Dendritic cell treated with granulocyte-macrophage colony-stimulating factor and Interleukin-4, amounts not matched to agents 40 ng/mL and 50 ng/mL, for 4 days (primary cell): ENCODE measurements at regions not wholly inside any gene's neighbourhood (a gene's known extent, or its start where the extent isn't known, plus 50 kb on each side); places are given as distances from the start of the nearest gene placed in this dataset.
"Not testable (repeated sequence)": the region's sequence is repeated elsewhere in the genome, so short reads cannot be mapped to it uniquely, and the experiment has no call there.

Source experiments
- H3K27ac Mint-ChIP-seq: one replicate; pipeline ENCODE4 v1.8.0; 2022; ENCODE audit warnings: mild to moderate bottlenecking, mixed read lengths
- H3K27me3 Mint-ChIP-seq: one replicate; pipeline ENCODE4 v1.8.0; 2022; ENCODE audit warnings: mild to moderate bottlenecking, mixed read lengths
- H3K36me3 Mint-ChIP-seq: one replicate; pipeline ENCODE4 v1.8.0; 2022; ENCODE audit warnings: low read depth, mixed read lengths
- H3K4me1 Mint-ChIP-seq: one replicate; pipeline ENCODE4 v1.8.0; 2022; ENCODE audit warnings: low read depth, mixed read lengths
- H3K4me3 Mint-ChIP-seq: one replicate; pipeline ENCODE4 v1.8.0; 2022; ENCODE audit warnings: mild to moderate bottlenecking, moderate library complexity, mixed read lengths
- H3K9me3 Mint-ChIP-seq: one replicate; pipeline ENCODE4 v1.8.0; 2022; ENCODE audit warnings: mixed read lengths
- intact Hi-C: fragments of 100-400 bp; cut with micrococcal nuclease; formaldehyde crosslinking; loops from one replicate; pipeline ENCODE4 v1.15.0; 2022

- no peaks in the 10 kb centered on the region for H3K27me3 Mint-ChIP-seq
- intact Hi-C loops: no loop called here
- H3K27ac Mint-ChIP-seq: no peak overlapping the region
- H3K4me3 Mint-ChIP-seq: no peak overlapping the region
- peaks cover 62% of the 10 kb centered on the region for H3K9me3 Mint-ChIP-seq
- no peaks in the 10 kb centered on the region for H3K36me3 Mint-ChIP-seq
- no peaks in the 10 kb centered on the region for H3K4me1 Mint-ChIP-seq
Measured at GRCh38 chr2:183541766-183542165, 417.5 kb downstream of the NUP35 start.

DNA sequence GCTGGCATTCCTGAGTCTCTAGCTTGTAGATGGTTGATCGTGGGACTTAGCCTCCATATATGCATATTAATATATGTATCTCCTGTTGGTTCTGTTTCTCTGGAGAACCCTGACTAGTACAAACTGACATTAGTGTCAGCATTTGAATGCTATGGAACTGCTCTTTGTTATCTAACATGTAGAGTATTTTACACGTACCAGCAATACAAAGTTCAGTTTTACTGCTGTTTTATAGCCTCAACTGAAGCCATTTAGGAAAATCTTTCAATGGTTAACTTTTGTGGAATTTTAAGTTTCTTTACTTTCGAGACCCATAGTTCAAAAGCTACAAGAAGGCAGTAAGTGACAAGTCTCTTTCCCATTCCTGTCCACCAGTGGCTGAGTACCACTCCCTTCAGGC lies 418.4 kb downstream of the NUP35 start:
- intact Hi-C loops: no loop called here
- H3K27ac Mint-ChIP-seq: no peak overlapping the region
- no peak overlapping the region for H3K4me3 Mint-ChIP-seq
- H3K36me3 Mint-ChIP-seq: no peaks in the 10 kb centered on the region
- peaks cover 71% of the 10 kb centered on the region for H3K9me3 Mint-ChIP-seq
- H3K4me1 Mint-ChIP-seq: no peaks in the 10 kb centered on the region
- no peaks in the 10 kb centered on the region for H3K27me3 Mint-ChIP-seq

DNA sequence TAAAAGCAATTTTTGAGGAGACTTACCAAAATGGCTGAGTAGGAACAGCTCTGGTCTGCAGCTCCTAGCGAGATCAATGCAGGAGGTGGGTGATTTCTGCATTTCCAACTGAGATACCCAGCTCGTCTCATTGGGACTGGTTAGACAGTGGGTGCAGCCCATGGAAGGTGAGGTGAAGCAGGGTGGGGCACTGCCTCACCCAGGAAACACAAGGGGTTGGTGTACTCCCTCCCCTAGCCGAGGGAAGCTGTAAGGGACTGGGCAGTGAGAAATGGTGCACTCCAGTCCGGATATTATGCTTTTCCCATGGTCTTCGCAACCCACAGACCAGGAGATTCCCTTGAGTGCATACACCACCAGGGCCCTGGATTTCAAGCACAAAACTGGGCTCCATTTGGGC lies 419.0 kb downstream of the NUP35 start:
- Mint-ChIP-seq H3K4me1 (no peaks in the 10 kb centered on the region), H3K9me3 (peaks cover 77% of the 10 kb centered on the region), H3K27ac (no peak overlapping the region), H3K27me3 (no peaks in the 10 kb centered on the region), H3K4me3 (no peak overlapping the region), H3K36me3 (no peaks in the 10 kb centered on the region)
- intact Hi-C loops: no loop called here

DNA sequence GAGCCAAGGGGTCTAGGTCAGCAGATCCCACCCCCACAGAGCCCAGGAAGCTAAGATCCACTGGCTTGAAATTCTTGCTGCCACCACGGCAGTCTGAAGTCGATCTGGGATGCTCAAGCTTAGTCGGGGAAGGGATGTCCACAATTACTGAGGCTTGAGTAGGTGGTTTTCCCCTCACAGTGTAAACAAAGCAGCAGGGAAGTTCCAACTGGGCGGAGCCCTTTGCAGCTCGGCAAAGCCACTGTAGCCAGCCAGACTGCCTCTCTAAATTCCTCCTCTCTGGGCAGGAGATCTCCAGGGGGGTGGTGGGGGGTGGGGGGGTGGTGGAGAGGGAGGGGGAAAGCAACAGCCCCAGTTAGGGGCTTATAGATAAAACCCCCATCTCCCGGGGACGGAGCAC lies 419.5 kb downstream of the NUP35 start:
- H3K4me3 Mint-ChIP-seq: no peak overlapping the region
- no peak overlapping the region for H3K27ac Mint-ChIP-seq
- no peaks in the 10 kb centered on the region for H3K27me3 Mint-ChIP-seq
- H3K9me3 Mint-ChIP-seq: peaks cover 79% of the 10 kb centered on the region
- H3K36me3 Mint-ChIP-seq: no peaks in the 10 kb centered on the region
- intact Hi-C loops: no loop called here
- H3K4me1 Mint-ChIP-seq: no peaks in the 10 kb centered on the region

GRCh38 chr2:183546560-183547350 lies 422.5 kb downstream of the NUP35 start:
- H3K27me3 Mint-ChIP-seq, H3K36me3 Mint-ChIP-seq, H3K4me3 Mint-ChIP-seq, H3K27ac Mint-ChIP-seq, H3K4me1 Mint-ChIP-seq, intact Hi-C loops: not testable (repeated sequence)
- H3K9me3 Mint-ChIP-seq: peaks cover 62% of the 10 kb centered on the region

DNA sequence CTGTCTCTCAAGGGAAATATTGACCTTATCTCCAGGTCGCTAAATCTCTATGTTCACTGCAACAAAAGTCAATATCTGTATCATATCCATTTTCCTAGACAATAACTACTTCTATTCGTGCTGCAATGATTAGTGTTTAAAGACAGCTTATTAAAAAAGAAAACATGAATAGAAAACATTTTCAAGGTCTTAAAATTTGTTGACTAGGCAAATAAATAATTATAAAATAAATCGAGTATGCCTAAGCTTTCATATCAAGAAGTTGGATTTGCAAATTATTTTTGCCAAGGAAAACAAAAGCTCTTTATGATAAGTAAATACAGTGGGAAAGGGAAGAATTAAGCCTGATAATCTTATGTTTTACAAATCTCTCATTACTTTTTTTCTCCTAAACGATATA lies 428.5 kb downstream of the NUP35 start:
- Mint-ChIP-seq H3K4me1 (no peaks in the 10 kb centered on the region), H3K27ac (no peak overlapping the region), H3K27me3 (no peaks in the 10 kb centered on the region), H3K9me3 (peaks cover 7% of the 10 kb centered on the region), H3K36me3 (no peaks in the 10 kb centered on the region), H3K4me3 (no peak overlapping the region)
- intact Hi-C loops: no loop called here

DNA sequence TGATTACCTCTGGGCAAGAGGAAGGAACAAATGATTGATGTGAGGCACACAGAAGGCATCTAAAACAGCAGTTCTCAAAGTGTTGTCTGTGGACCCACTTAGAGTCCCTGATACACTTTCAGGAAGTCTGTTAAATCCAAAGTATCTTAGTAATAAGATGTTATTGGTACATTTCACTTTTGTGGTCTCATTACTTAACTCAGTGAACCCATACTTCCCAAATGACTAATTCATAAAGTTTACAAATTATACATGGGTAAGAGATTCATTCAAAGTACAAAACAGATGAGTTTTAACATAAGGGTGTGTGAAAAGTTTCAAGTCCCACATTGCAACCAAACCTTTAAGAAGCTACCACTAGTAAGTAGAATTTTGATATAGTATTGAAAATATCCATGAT lies 440.5 kb downstream of the NUP35 start:
- intact Hi-C loops: no loop called here
- no peak overlapping the region for H3K4me3 Mint-ChIP-seq
- no peaks in the 10 kb centered on the region for H3K27me3 Mint-ChIP-seq
- no peaks in the 10 kb centered on the region for H3K36me3 Mint-ChIP-seq
- no peak overlapping the region for H3K27ac Mint-ChIP-seq
- no peaks in the 10 kb centered on the region for H3K4me1 Mint-ChIP-seq
- H3K9me3 Mint-ChIP-seq: peaks cover 12% of the 10 kb centered on the region

DNA sequence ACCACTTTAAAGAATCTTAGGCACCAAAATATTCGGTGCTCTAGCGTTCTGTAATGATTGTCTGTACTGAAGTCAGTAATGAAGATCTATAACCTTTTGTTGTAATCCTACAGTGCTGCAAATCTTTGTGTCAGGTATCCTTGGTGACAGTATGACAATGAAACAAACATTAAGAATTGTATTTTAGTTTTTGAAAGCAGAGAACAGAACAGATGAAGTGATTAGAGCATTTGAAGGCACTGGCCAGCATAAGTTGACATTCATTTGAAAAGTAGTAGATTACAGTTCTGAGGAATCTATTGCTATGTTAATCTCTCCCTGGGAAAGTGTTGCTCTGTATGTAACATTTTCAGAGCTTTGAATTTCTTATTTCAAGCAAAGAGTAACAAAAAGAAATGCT lies 451.2 kb downstream of the NUP35 start:
- no peak overlapping the region for H3K4me3 Mint-ChIP-seq
- no peak overlapping the region for H3K27ac Mint-ChIP-seq
- intact Hi-C loops: no loop called here
- H3K9me3 Mint-ChIP-seq: peaks cover 39% of the 10 kb centered on the region
- no peaks in the 10 kb centered on the region for H3K36me3 Mint-ChIP-seq
- H3K27me3 Mint-ChIP-seq: no peaks in the 10 kb centered on the region
- no peaks in the 10 kb centered on the region for H3K4me1 Mint-ChIP-seq

- H3K27me3 Mint-ChIP-seq: no peaks in the 10 kb centered on the region
Measured at GRCh38 chr2:183579686-183580085, 455.4 kb downstream of the NUP35 start.

DNA sequence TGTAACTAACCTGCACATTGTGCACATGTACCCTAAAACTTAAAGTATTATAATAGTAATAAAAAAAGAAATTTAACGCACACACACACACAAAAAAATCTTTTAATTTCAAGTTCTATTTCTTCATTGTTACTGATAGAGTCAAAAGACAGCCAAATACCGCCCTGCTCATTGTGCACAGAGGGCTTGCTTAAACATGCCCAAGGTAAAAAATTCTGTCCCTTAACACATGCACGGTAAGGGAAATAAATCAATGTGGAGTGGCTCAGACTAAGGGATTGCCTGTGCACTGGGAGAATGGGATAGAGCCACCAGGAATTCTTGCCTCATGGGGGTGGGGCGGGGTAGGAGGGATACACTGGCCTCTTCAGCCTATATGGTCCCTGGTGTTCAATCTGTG lies 468.0 kb downstream of the NUP35 start:
- H3K4me1 Mint-ChIP-seq: no peaks in the 10 kb centered on the region
- H3K27ac Mint-ChIP-seq: no peak overlapping the region
- intact Hi-C loops: no loop called here
- no peaks in the 10 kb centered on the region for H3K27me3 Mint-ChIP-seq
- peaks cover 19% of the 10 kb centered on the region for H3K9me3 Mint-ChIP-seq
- H3K36me3 Mint-ChIP-seq: no peaks in the 10 kb centered on the region
- no peak overlapping the region for H3K4me3 Mint-ChIP-seq

More at GRCh38 chr2:183579686-183580085, 455.4 kb downstream of the NUP35 start:
- H3K4me3 Mint-ChIP-seq: no peak overlapping the region
- H3K36me3 Mint-ChIP-seq: no peaks in the 10 kb centered on the region
- H3K9me3 Mint-ChIP-seq: peaks cover 34% of the 10 kb centered on the region
- intact Hi-C loops: no loop called here
- no peaks in the 10 kb centered on the region for H3K4me1 Mint-ChIP-seq
- no peak overlapping the region for H3K27ac Mint-ChIP-seq

DNA sequence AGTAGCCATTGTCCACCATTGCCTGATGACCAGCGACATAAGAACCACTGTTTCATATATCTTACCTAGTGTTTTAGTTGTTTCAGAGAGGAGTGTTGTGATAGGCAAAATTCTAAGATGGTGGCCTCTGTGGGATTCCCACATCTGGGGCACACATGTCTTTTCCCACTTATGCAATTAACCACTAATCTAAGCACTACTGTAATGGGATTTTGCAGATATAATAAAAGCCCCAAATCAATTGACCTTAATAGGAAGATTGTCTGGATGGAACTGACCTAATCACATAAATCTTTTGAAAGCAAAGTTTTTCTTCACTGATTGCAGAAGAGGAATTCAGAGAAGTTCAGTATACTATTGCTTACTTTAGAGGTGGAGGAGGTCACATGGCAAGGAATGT lies 469.9 kb downstream of the NUP35 start:
- Mint-ChIP-seq H3K9me3 (peaks cover 12% of the 10 kb centered on the region), H3K27me3 (no peaks in the 10 kb centered on the region), H3K4me3 (no peak overlapping the region), H3K4me1 (no peaks in the 10 kb centered on the region), H3K27ac (no peak overlapping the region), H3K36me3 (no peaks in the 10 kb centered on the region)
- intact Hi-C loops: no loop called here

DNA sequence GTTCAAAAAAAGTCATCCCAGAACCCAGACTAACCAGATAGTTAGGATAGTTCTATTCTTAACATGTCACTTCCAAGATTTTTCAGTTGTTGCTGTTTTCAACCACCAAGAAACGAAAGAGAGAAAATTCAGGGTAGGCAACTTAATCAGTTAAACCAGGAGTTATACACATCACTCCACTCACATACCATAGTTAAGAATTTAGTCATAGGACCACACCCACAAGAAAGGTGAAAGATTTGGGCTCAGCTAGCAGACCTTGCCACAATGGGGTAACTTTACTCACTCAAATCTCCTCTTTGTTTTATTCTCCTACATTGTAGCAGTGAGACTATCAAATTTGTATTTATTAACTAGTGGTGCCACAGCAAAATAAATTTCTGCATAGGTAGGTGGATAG lies 473.6 kb downstream of the NUP35 start:
- H3K4me3 Mint-ChIP-seq: no peak overlapping the region
- H3K36me3 Mint-ChIP-seq: no peaks in the 10 kb centered on the region
- no peaks in the 10 kb centered on the region for H3K27me3 Mint-ChIP-seq
- H3K27ac Mint-ChIP-seq: no peak overlapping the region
- intact Hi-C loops: no loop called here
- peaks cover 5% of the 10 kb centered on the region for H3K9me3 Mint-ChIP-seq
- H3K4me1 Mint-ChIP-seq: no peaks in the 10 kb centered on the region

- intact Hi-C loops: no loop called here
- Mint-ChIP-seq H3K4me1 (no peaks in the 10 kb centered on the region), H3K27me3 (no peaks in the 10 kb centered on the region), H3K4me3 (no peak overlapping the region), H3K9me3 (peaks cover 11% of the 10 kb centered on the region), H3K27ac (no peak overlapping the region), H3K36me3 (no peaks in the 10 kb centered on the region)
Measured at GRCh38 chr2:183604065-183604464, 479.8 kb downstream of the NUP35 start.

DNA sequence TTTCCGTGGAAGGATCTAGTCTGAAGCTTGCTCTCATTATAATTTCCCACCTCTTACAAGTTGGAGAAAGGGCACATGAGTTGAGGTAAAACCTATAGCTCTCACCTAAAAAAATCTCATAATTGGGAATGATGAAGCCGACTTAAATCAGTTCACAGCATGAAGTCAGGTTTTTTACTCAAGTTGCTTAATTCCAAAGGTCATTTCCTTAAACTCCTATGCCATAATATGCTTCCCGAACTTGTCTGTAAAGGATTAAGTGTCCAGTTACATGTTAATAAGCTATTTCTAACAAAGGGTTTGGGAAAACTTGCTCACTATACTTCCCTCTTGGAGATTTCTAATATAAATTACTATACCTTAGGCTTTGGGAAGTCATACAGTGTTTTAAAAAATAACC lies 481.2 kb downstream of the NUP35 start:
- intact Hi-C loops: no loop called here
- no peak overlapping the region for H3K4me3 Mint-ChIP-seq
- no peak overlapping the region for H3K27ac Mint-ChIP-seq
- H3K4me1 Mint-ChIP-seq: no peaks in the 10 kb centered on the region
- peaks cover 15% of the 10 kb centered on the region for H3K9me3 Mint-ChIP-seq
- no peaks in the 10 kb centered on the region for H3K36me3 Mint-ChIP-seq
- no peaks in the 10 kb centered on the region for H3K27me3 Mint-ChIP-seq

- Mint-ChIP-seq H3K36me3 (no peaks in the 10 kb centered on the region), H3K4me3 (no peak overlapping the region), H3K9me3 (peaks cover 20% of the 10 kb centered on the region), H3K27ac (no peak overlapping the region), H3K4me1 (no peaks in the 10 kb centered on the region), H3K27me3 (no peaks in the 10 kb centered on the region)
- intact Hi-C loops: no loop called here
Measured at GRCh38 chr2:183606022-183606717, 481.9 kb downstream of the NUP35 start.
